AG09319 (cell line): ENCODE measurements at regions not wholly inside any gene's neighbourhood (a gene's known extent, or its start where the extent isn't known, plus 50 kb on each side); places are given as distances from the start of the nearest gene placed in this dataset.

Experiments
- DNase-seq: peaks from one replicate; pipeline ENCODE4 v3.0.0-alpha.2; 2010; ENCODE audit warnings: low read depth; ENCODE audit errors: extremely low read depth
- CTCF ChIP-seq: IDR thresholded peaks from 2 replicates; pipeline ENCODE4 v1.5.1; 2011; ENCODE audit warnings: low read depth, mild to moderate bottlenecking, inconsistent platforms, low read length, moderate library complexity

- TF ChIP-seq CTCF, result no peak
- DNase-seq, result no peak
These were observed 232.8 kb upstream of the ATP2B1 start for GRCh38 chr12:89941436-89941835.

- TF ChIP-seq CTCF, result no peak
- no peak for DNase-seq
These were observed 231.0 kb upstream of the ATP2B1 start for GRCh38 chr12:89939522-89940215.

GRCh38 chr12:89936631-89937030 is 228.0 kb upstream of the ATP2B1 start:
- TF ChIP-seq CTCF, result no peak
- no peak for DNase-seq

GRCh38 chr12:89935850-89936249 is 227.2 kb upstream of the ATP2B1 start:
- TF ChIP-seq CTCF, result no peak
- DNase-seq, result no peak

- no peak for DNase-seq
- no peak for TF ChIP-seq CTCF
These were observed 225.3 kb upstream of the ATP2B1 start for GRCh38 chr12:89933911-89934310.

- TF ChIP-seq CTCF, result no peak
- no peak for DNase-seq
These were observed 224.3 kb upstream of the ATP2B1 start for GRCh38 chr12:89932954-89933353.

GRCh38 chr12:89928467-89928866 is 219.8 kb upstream of the ATP2B1 start:
- DNase-seq, result no peak
- no peak for TF ChIP-seq CTCF
